A204.1 (cell line): ENCODE measurements at regions not wholly inside any gene's neighbourhood (a gene's known extent, or its start where the extent isn't known, plus 50 kb on each side); places are given as distances from the start of the nearest gene placed in this dataset.
"Not testable (repeated sequence)": the region's sequence is repeated elsewhere in the genome, so short reads cannot be mapped to it uniquely, and the experiment has no call there.

Experiments
- FAIRE-seq: peaks from 2 replicates; lab custom pipeline; 2012; peaks lifted over from hg19 to GRCh38; lab: Jason Lieb, UNC

DNA sequence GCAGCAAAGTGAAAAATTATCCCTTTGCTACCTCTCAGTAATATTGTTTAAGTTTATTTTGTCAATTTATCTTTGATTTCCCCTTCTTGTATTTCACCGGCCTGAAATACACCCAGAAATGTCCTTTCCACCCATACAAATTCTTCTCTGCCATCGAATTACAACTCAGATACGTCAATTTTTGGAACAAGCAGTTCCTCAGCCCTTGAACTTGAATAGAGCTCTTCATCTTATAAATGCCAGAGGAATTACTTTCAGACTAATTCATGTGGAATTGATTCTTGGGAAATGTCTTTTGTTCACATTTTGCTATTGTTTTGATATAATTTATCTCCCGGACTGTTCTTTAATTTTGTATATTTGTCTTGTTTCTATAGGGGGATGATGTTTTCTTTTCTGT is 1359.3 kb upstream of the MIR17HG start:
- no peak for FAIRE-seq

- no peak for FAIRE-seq
These were observed 1343.9 kb upstream of the MIR17HG start for GRCh38 chr13:90003566-90003965.

DNA sequence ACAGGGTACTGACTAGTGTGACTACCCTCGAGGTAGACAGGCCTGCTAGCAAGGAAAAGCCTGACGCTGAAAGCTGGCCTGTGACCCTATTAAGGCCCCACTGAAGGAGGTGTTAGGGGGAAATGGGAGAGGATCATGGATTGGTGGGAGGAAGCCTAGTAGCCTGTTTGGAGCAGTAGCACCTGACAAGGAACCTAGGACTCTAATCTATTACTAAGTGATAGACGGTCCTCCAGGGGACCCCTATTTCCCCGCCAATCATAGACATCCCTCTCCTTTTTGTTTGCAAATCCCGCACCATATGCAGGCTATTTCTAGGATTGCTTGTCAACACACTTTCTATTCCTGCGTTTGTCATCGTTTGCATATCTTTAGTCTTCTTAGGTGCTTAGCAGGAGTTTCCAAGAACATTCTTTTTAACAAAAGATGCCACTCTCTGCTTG is 1338.8 kb upstream of the MIR17HG start:
- FAIRE-seq = no peak

GRCh38 chr13:90014038-90014437 is 1333.4 kb upstream of the MIR17HG start:
- FAIRE-seq = no peak

DNA sequence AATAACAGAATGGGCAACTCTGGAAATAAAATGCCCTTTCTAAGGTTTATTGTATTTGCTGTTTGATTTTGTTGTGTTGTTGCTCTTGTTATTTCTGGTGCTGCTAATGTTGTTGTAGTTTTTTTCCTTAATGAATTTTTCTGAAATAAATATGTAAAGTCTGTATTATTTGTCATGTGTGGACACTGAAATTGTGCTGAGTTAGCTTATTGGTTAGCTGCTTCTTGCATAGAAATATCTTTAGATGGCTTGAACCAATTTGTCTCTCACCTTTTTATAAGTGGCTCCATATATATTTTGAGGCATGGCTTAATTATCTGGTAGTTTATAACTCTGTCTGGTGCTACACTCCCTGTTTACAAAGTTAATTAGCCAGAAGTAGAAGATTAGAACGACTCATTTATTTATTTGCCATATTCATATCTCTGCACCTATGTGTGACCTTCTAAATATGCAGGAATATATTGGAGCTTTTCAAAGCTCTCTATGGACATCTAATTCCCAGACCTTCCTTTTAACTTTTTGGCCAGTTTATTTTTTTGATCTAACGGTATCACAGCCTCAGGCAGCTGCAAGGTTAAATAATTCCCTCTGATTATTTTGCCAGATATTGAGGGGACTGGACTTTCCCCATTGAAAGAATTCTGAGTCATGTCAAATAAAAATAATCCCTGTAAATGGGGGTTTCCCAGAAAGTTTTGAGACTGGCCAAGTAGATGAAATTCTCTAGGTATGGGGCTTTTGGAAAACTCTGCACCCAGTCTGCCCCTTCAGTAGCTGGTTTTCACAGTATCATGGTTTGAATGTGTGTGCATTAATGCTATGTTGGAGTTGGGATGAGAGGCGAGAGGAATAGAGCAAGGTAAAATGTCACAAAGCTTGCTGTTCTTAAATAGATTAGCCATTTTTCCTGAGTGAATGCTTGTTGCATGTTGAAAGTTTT is 1331.7 kb upstream of the MIR17HG start:
- FAIRE-seq = no peak

- no peak for FAIRE-seq
These were observed 1330.8 kb upstream of the MIR17HG start for GRCh38 chr13:90016688-90017087.

DNA sequence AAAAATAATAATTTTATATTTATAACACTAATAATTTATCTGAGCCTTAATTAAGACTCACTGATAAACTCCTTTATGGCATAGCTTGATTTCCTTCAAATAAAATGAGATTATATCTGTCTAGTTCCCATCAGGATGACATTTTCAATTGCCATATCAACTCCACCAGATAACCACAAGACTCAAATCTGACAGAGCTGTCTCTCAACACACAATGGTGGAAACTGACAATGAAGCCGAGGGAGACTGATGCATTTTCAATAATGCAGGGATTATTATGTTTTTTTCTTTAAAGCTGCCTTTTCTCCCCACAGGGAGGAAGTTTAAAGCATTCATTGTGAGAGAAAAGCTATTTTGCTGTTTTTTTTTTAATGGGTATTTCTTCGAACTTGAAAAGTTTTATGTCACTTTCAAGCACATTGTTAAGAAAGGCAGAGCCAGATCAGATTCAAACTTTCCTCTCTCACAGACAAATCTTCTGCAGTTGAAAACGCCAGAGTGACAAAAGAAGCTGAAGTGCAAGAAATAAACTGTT is 1326.9 kb upstream of the MIR17HG start:
- no peak for FAIRE-seq

DNA sequence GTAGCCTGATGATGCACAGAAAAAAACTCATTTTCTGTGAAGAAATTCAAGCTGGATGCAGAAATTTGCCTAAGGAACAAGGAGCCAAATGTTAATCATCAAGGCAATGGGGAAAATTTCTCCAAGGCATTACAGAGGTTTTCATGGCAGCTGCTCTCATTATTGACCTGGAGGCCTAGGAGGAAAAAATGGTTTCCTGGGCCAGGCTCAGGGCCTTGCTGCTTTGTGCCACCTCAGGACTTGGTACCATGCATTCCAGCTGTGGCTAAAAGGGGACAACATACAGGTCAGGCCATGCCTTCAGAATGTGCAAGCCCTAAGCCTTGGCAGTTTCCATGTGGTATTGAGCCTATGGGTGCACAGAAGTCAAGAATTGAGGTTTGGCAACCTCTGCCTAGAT is 1320.1 kb upstream of the MIR17HG start:
- no peak for FAIRE-seq

DNA sequence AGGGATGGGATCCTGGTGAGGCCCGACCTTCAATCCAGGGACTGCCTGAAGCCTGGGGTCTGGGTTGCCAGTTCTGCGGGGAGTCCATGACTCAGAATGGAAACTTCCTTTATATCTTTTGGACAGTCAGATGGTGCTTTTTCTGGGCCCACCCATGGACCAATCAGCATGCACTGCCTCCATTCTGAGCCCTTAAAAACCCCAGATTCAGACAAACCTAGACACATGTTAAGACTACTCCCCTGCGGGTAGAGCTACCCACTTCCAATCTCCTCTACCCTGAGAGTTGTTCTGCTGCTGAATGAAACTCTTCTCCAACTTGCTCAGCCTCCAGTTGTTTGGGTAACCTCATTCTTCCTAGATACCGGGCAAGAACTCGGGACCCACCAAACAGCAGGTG is 1315.2 kb upstream of the MIR17HG start:
- FAIRE-seq = no peak

DNA sequence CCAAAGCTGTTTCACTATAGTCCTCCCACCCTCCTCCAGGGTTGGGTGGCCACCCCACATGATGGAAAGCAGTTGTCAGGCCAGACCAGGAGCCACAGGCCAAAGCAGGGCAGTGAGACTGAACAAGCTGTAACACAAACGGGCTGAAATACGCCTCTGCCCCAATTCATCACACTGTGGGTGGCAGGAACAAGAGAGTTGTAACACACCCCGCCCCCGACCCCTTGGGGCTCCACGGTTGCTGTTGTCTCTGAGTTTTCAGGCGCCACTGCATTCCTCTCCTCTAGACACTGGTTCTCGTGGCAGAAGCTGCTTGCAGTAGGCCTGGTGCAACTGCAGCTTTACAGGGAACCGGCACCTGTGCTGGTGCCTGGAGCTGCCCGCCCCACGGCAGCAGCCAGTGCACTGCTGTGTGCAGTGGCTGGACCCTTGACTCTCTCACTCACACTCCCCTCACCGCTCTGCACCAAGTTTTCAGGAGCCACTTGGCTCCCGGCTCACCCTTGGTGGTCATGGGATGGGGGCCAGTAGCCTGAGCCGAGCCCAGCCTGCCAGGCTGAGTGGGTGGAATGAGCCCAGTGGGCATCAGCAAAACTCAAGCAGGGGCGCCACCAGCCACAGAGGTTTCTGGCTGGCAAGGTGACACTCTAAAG is 1314.5 kb upstream of the MIR17HG start:
- no peak for FAIRE-seq

- peak; percentile 21 for FAIRE-seq
These were observed 1308.0 kb upstream of the MIR17HG start for GRCh38 chr13:90039516-90039915.

GRCh38 chr13:90047600-90047999 is 1299.9 kb upstream of the MIR17HG start:
- no peak for FAIRE-seq

DNA sequence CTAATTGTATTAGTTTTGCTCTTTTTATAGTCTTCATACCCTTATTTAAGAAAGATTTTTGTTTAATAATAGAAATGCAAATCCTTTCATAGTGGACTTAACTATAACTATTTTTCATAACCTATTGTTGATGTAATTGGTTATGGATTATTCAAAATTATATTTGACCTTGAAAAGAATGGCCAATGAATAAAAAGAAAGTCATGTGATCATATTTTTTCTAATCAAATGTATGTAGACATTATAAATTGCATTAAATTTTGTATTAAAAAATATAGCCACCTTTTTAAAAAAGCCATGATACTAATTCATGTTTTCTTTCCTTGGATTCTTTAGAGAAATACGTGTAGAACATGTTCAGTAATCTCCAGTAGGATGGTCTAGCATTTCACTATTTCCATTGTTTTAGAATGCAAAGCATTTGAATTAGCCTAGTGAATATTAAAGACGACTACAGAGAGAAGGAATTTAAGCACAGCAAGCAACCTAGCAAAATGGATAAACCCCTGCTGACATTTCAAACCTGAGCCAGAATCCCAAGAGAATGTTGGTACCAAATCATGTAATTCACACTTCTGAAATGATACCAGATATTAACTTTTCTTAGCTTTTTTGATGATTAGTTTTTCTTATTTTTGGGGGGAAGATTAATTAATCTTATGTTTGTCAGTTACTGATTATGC is 1297.4 kb upstream of the MIR17HG start:
- peak; percentile 53 for FAIRE-seq

DNA sequence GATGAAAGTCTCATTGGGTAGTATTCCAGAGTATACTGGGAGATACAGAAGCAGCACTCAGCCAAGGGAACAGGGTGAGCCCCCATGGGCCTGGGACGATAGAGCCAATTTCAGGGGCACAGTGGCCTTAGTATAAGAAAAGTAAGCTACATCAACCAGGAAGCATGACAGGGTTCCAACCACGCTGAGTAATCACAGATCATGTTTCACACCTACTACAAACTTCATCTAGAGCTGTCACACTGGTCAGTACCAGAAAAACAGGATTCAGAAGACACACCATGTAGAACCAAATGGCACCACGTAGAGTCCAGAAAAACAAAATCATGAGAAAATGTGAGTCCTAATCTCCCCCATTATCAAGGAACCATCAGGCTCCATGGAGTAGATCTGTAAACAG is 1292.4 kb upstream of the MIR17HG start:
- no peak for FAIRE-seq

DNA sequence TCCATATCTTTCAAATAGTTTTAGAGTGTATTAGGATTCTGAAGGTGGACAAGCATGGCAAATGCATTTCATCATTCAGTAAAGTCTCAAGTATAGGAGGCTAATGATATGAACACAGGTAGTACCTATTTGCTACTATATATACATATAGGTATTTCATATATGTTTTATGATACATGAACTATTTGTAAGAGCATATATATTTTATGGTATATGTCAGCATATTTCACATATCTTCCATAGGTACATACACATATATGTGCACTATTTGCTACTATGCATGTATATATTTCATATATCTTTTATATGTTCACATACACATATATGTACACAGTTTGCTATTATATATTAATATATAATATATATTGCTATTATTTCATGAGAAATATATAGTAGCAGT is 1291.7 kb upstream of the MIR17HG start:
- no peak for FAIRE-seq

DNA sequence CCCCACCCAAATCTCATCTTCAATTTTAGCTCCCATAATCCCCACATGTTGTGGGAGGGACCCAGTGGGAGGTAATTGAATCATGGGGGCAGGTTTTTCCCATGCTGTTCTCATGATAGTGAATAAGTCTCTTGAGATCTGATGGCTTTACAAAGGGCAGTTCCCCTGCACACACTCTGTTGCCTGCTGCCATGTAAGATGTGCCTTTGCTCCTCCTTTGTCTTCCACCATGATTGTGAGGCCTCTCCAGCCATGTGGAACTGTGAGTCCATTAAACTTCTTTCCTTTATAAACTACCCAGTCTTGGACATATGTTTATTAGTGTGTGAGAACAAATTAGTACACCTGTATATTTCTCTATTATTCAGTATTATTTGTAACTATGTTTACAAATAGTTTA is 1283.3 kb upstream of the MIR17HG start:
- not testable (repeated sequence) for FAIRE-seq

- FAIRE-seq = no peak
These were observed 1278.8 kb upstream of the MIR17HG start for GRCh38 chr13:90068658-90069057.

GRCh38 chr13:90070362-90070761 is 1277.1 kb upstream of the MIR17HG start:
- no peak for FAIRE-seq

DNA sequence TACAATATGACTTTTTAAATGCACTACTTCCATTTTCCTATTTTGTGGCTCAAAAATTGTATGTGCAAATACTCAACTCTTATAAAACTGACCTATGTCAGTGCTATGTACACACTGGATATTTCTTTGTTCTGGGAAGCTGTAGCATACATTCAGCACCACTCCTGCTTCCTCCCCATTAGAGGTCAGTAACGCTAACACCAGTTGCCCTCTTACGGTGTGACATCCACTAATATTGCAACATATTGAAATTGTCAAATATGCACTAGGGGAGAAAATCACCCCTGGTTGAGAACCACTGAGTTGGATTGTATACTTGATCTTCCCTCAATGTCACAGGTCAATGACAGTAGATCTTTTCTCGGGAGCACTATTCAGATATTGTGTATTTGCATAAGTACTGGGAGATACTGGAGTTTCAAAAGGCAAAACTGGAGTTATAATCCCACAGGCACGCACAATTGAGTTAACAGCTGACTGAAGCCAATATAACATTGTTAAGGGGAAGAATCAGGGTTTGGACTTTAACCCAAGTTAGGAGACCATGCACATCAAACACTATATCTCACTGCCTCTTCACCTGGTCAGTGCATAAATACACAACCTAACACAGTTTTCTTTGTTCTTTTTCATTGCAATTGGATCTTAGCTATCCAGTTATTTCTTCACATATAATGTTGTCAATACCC is 1276.5 kb upstream of the MIR17HG start:
- FAIRE-seq = no peak

DNA sequence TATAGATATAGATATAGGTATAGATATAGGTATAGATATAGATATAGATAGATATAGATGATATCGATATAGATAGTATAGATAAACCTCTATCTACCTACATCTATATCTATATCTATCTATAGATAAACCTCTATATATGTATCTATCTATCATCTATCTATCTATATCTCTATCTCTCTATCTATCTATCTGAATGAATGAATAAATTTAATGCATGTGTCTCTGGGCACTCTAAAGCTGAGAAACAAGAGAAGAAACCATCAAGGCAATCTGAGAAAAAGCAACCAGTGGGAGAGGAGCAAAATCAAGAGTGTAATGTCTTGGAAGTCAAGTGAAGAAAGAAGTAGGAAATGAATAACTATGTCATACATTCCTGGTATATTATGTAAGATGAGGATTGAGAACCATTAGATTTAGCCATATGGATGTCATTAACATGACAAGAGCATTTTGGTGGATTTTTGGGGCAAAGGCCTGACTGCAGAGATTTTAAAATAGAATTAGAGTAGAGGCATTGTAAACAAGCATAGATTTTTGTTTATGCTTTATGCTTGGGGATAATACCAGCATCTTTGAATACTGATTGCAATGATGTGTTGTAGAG is 1262.7 kb upstream of the MIR17HG start:
- FAIRE-seq = no peak

DNA sequence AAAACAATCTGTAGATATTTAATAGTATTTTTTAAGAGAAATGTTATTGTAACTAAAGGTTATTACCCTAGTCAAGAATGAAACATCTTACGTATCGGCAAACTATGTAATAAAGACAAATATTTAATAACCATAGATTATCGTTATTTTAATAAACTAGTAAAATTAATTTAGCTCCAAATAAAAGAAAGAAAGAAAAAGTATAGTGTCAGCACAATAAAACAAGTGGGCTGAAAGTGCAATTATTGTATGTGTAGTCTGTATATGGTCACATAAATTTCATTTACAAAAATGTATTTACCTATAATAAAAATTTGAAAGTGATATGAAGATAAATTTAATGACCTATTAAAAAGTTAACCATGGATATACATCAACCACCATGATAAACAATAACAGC is 1258.4 kb upstream of the MIR17HG start:
- peak; percentile 59 for FAIRE-seq

DNA sequence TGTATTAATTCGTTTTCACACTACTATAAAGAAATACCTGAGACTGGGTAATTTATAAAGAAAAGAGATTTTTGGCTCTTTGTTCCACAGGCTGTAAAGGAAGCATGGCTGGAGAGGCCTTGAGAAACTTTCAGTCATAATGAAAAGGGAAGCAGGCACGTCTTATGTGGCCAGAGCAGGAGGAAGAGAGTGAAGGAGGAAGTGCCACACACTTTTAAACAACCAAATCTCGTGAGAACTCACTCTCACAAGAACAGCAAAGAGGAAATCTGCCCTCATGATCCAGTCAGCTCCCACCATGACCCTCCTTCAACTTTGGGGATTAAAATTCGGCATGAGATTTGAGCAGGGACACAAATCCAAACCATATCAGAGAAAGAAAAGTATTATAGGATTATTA is 1255.9 kb upstream of the MIR17HG start:
- FAIRE-seq = no peak
